Left lung (tissue), 4 donors: ENCODE measurements at regions not wholly inside any gene's neighbourhood (a gene's known extent, or its start where the extent isn't known, plus 50 kb on each side); places are given as distances from the start of the nearest gene placed in this dataset.

ENCODE experiments used
- ATAC-seq: fragments of 200-7000 bp; cut with Tn5 transposase; one replicate; pipeline ENCODE4 v1.9.1; 2020; ENCODE audit warnings: moderate library complexity
- DNase-seq, 4 donors: peaks; one replicate each; pipeline ENCODE4 v3.0.0-alpha.2; 2013 to 2020
- H3K27ac ChIP-seq, 2 donors: fragments of 200-600 bp; sonication (generic) in 1 of 2; one replicate each; pipeline versions ENCODE4 v1.5.0 to v1.8.0; 2020 to 2021
- H3K27me3 ChIP-seq, 2 donors: fragments of 200-600 bp; sonication (generic) in 1 of 2; one replicate each; pipeline versions ENCODE4 v1.5.0 to v1.8.0; 2020 to 2021
- H3K36me3 ChIP-seq, 2 donors: fragments of 200-600 bp; sonication (generic) in 1 of 2; one replicate each; pipeline versions ENCODE4 v1.5.0 to v1.8.0; 2020 to 2021
- H3K4me1 ChIP-seq, 2 donors: fragments of 200-600 bp; one replicate each; pipeline ENCODE4 v1.8.0; 2021
- H3K4me3 ChIP-seq, 2 donors: fragments of 200-600 bp; sonication (generic) in 1 of 2; one replicate each; pipeline versions ENCODE4 v1.5.0 to v1.8.0; 2020 to 2021; ENCODE audit warnings: mild to moderate bottlenecking in 1 of 2
- H3K9me3 ChIP-seq, 2 donors: fragments of 200-600 bp; sonication (generic) in 1 of 2; one replicate each; pipeline versions ENCODE4 v1.5.0 to v1.8.0; 2020 to 2021
- CTCF ChIP-seq, 2 donors: fragments of 200-600 bp; sonication (generic) in 1 of 2; IDR thresholded peaks; one replicate each; pipeline versions ENCODE4 v1.5.0 to v1.8.0; 2021; ENCODE audit warnings: antibody characterized with exemption in 2 of 2
- intact Hi-C, 2 donors: fragments of 100-400 bp; cut with DNase I; formaldehyde crosslinking; loops; one replicate each; pipeline versions ENCODE4 v1.11.2 to v1.14.2; 2022
- donor health status: DM: no; HTN: yes; CAD: no.
- donor health status: DM: no; HTN: no; CAD: no.

DNA sequence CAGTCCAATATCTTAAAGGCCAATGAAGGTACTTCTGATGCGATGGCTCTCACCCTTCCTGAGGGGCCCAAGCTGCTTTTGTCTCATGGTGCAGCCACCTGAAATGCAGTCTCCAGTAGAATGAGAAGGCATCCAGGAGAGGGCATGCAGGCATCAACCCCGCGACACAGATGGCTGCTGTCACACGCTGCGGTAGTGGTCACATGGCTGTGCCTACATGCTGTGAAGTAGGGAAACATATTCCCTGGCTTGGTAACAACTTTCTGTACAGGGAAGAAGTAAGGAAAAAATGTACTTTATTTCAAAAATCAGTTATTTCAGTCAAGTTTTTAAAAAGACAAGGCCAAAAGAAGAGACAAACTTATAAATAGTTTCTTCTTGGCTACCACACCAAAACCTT is 139.9 kb downstream of the TRIML1 start:
- TF ChIP-seq CTCF (IDR thresholded peaks at IDR 0.05) = no peak
- Histone ChIP-seq H3K4me1 (no peaks in the 10 kb centered on the region), H3K4me3 (no peak overlapping the region), H3K27me3 (peaks cover 0 to 19% of the 10 kb centered on the region in 2 donors), H3K9me3 (peaks cover 0 to under 1% of the 10 kb centered on the region in 2 donors), H3K36me3 (no peaks in the 10 kb centered on the region), H3K27ac (no peak overlapping the region)
- intact Hi-C loops = no loop called here
- no peak for DNase-seq
- no peak for ATAC-seq

- Histone ChIP-seq H3K27me3 (peaks cover 0 to 19% of the 10 kb centered on the region in 2 donors), H3K36me3 (no peaks in the 10 kb centered on the region), H3K27ac (no peak overlapping the region), H3K4me1 (no peaks in the 10 kb centered on the region), H3K9me3 (peaks cover 0 to 3% of the 10 kb centered on the region in 2 donors), H3K4me3 (no peak overlapping the region)
- peak in 2 of 4 donors; percentile 13 to 77 for DNase-seq
- no peak for TF ChIP-seq CTCF (IDR thresholded peaks at IDR 0.05)
- intact Hi-C loops = no loop called here
- peak; percentile 74 for ATAC-seq
Observed at GRCh38 chr4:188282471-188283232, 143.4 kb downstream of the TRIML1 start.

GRCh38 chr4:188287169-188287894 is 148.1 kb downstream of the TRIML1 start:
- intact Hi-C loops = no loop called here
- no peak for TF ChIP-seq CTCF (IDR thresholded peaks at IDR 0.05)
- H3K36me3 ChIP-seq = no peaks in the 10 kb centered on the region
- H3K27ac ChIP-seq = no peak overlapping the region
- ATAC-seq = no peak
- no peak overlapping the region for H3K4me3 ChIP-seq
- no peaks in the 10 kb centered on the region for H3K4me1 ChIP-seq
- DNase-seq = no peak
- H3K27me3 ChIP-seq = peaks cover 0 to 10% of the 10 kb centered on the region in 2 donors
- peaks cover 0 to 3% of the 10 kb centered on the region in 2 donors for H3K9me3 ChIP-seq

DNA sequence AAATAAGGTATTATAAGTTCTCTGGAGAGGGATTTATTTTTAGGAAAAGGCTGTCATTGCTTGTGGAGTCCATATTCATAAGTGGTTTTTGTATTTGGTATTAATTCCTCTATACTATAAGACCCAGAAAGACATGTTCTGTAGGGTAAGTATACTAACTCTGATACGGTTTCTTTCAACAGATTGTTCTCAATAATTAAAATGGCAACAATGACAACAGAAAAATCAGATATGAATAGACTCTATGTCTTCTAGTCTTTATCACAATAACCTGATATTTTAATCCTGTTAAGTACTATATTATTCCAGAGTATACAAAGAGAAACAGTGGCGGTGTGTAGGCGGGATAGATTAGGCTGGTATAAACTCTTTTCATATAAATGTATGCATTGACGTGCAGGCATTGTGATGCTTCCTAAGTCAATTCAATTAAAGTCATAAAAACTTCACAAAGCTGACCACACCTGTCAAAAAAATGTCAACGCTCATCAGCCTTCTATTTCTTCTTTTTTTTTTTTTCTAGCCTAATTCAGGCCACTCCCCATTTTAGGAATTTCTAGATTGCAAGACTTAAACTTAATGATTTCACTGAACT is 150.4 kb downstream of the TRIML1 start:
- TF ChIP-seq CTCF (IDR thresholded peaks at IDR 0.05) = no peak
- H3K4me1 ChIP-seq = no peaks in the 10 kb centered on the region
- intact Hi-C loops = no loop called here
- H3K4me3 ChIP-seq = no peak overlapping the region
- H3K27ac ChIP-seq = no peak overlapping the region
- no peak for DNase-seq
- H3K27me3 ChIP-seq = no peaks in the 10 kb centered on the region
- H3K36me3 ChIP-seq = no peaks in the 10 kb centered on the region
- no peak for ATAC-seq
- H3K9me3 ChIP-seq = no peaks in the 10 kb centered on the region

DNA sequence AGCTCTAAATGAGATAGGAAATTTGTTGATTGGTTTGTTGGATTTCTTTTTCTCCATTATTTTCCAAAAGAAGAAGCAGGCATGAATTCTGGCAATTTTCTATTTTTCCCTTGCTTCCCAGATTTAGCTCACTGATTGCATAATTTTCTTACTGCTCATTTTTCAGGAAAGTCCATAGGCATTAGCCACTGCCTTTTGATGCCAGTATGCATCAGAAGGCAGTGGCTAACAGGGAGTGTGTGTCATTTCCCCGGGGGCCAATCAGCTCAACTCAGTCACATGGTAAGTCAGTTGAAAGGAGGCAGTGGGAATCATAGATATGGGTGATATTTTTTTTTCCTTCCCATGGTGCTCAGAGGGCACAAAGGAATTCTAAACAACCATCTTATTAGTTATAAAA is 156.7 kb downstream of the TRIML1 start:
- H3K4me1 ChIP-seq = no peaks in the 10 kb centered on the region
- no peaks in the 10 kb centered on the region for H3K27me3 ChIP-seq
- no peak overlapping the region for H3K27ac ChIP-seq
- no peak for TF ChIP-seq CTCF (IDR thresholded peaks at IDR 0.05)
- peaks cover 0 to 7% of the 10 kb centered on the region in 2 donors for H3K9me3 ChIP-seq
- no peak for DNase-seq
- no peak overlapping the region for H3K4me3 ChIP-seq
- ATAC-seq = no peak
- intact Hi-C loops = no loop called here
- no peaks in the 10 kb centered on the region for H3K36me3 ChIP-seq
